HCT116 (cell line): ENCODE measurements at regions not wholly inside any gene's neighbourhood (a gene's known extent, or its start where the extent isn't known, plus 50 kb on each side); places are given as distances from the start of the nearest gene placed in this dataset.

Source experiments
- EGR1 ChIP-seq: IDR thresholded peaks from 2 replicates; pipeline ENCODE4 v1.6.1; 2012; ENCODE audit warnings: low read depth
- EZH2 ChIP-seq: fragments of 200-600 bp; sonication (generic); IDR thresholded peaks from 2 replicates; pipeline ENCODE4 v1.6.1; 2017; ENCODE audit warnings: antibody characterized with exemption, mixed run types
- JUND ChIP-seq: IDR thresholded peaks from 2 replicates; pipeline ENCODE4 v1.6.1; 2012
- POLR2A ChIP-seq: IDR thresholded peaks from 2 replicates; pipeline ENCODE4 v1.7.0; 2011; ENCODE audit warnings: borderline replicate concordance; ENCODE audit not compliant: insufficient read depth, insufficient read length; ENCODE audit errors: extremely low read depth
- POLR2AphosphoS5 ChIP-seq: IDR thresholded peaks from 2 replicates; pipeline ENCODE4 v1.6.1; 2011; ENCODE audit warnings: mild to moderate bottlenecking, low read depth, low read length, moderate library complexity
- SIN3A ChIP-seq: IDR thresholded peaks from 2 replicates; pipeline ENCODE4 v1.6.1; 2012; ENCODE audit warnings: low read depth
- SP1 ChIP-seq: IDR thresholded peaks from 2 replicates; pipeline ENCODE4 v1.6.1; 2012; ENCODE audit warnings: low read depth
- YY1 ChIP-seq: IDR thresholded peaks from 2 replicates; pipeline ENCODE4 v1.6.1; 2011; ENCODE audit warnings: low read length, low read depth, moderate library complexity, mild to moderate bottlenecking; ENCODE audit not compliant: insufficient replicate concordance; ENCODE audit errors: extremely low read depth
- TF ChIP-seq, protein P1 (sequence below), 3 experiments: fragments of 200-600 bp in 1 of 3; sonication (generic) in 1 of 3; IDR thresholded peaks in 2 of 3; conservative IDR thresholded peaks in 1 of 3; 2 replicates each; pipeline ENCODE4 v1.5.1; 2012 to 2017; ENCODE audit warnings: low read depth in 2 of 3, low read length in 2 of 3, antibody characterized with exemption in 1 of 3, borderline replicate concordance in 1 of 3, control low read depth in 1 of 3, mild to moderate bottlenecking in 1 of 3, mixed read lengths in 1 of 3, mixed run types in 1 of 3, moderate library complexity in 1 of 3; ENCODE audit not compliant: insufficient read depth in 1 of 3
- TF ChIP-seq, protein P2 (sequence below): IDR thresholded peaks from 2 replicates; pipeline ENCODE4 v1.6.1; 2012
- TF ChIP-seq, protein P3 (sequence below): IDR thresholded peaks from 2 replicates; pipeline ENCODE4 v1.6.1; 2012
- TF ChIP-seq, protein P4 (sequence below): IDR thresholded peaks from 2 replicates; pipeline ENCODE4 v1.6.1; 2012; ENCODE audit warnings: low read depth

DNA sequence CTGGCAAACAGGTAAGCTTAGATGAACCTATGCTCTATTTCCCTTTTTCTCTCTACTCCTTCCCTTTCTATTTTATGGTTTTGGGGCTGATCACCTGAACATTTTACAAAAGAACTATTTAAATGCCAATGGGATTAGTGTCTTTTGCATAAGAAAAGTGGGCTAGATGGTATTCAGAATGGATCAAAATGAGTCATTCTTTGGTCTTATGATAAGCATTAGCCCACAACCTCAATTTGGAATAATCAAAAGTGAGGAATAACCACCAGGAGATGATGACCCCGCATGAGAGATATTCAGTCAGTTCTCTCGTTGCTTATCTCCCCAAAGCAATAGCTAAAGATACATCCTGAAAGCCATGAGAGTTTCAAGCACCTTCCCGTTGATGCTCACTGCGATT lies 399.0 kb upstream of the CADM1 start:
- TF ChIP-seq, protein P1, sequence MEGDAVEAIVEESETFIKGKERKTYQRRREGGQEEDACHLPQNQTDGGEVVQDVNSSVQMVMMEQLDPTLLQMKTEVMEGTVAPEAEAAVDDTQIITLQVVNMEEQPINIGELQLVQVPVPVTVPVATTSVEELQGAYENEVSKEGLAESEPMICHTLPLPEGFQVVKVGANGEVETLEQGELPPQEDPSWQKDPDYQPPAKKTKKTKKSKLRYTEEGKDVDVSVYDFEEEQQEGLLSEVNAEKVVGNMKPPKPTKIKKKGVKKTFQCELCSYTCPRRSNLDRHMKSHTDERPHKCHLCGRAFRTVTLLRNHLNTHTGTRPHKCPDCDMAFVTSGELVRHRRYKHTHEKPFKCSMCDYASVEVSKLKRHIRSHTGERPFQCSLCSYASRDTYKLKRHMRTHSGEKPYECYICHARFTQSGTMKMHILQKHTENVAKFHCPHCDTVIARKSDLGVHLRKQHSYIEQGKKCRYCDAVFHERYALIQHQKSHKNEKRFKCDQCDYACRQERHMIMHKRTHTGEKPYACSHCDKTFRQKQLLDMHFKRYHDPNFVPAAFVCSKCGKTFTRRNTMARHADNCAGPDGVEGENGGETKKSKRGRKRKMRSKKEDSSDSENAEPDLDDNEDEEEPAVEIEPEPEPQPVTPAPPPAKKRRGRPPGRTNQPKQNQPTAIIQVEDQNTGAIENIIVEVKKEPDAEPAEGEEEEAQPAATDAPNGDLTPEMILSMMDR (IDR thresholded peaks at IDR 0.05 in 2 of 3, conservative IDR thresholded peaks at IDR 0.05 in 1 of 3; ENCODE audit: borderline replicate concordance in 1 of 3, insufficient read depth in 1 of 3, low read depth in 2 of 3, low read length in 2 of 3): no peak
- TF ChIP-seq YY1 (no peak), EGR1 (no peak), POLR2A (no peak), JUND (no peak), SIN3A (no peak), EZH2 (no peak), POLR2AphosphoS5 (no peak), SP1 (no peak)
- TF ChIP-seq, protein P2, sequence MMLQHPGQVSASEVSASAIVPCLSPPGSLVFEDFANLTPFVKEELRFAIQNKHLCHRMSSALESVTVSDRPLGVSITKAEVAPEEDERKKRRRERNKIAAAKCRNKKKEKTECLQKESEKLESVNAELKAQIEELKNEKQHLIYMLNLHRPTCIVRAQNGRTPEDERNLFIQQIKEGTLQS: no peak
- TF ChIP-seq, protein P3, sequence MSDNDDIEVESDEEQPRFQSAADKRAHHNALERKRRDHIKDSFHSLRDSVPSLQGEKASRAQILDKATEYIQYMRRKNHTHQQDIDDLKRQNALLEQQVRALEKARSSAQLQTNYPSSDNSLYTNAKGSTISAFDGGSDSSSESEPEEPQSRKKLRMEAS: no peak
- TF ChIP-seq, protein P4, sequence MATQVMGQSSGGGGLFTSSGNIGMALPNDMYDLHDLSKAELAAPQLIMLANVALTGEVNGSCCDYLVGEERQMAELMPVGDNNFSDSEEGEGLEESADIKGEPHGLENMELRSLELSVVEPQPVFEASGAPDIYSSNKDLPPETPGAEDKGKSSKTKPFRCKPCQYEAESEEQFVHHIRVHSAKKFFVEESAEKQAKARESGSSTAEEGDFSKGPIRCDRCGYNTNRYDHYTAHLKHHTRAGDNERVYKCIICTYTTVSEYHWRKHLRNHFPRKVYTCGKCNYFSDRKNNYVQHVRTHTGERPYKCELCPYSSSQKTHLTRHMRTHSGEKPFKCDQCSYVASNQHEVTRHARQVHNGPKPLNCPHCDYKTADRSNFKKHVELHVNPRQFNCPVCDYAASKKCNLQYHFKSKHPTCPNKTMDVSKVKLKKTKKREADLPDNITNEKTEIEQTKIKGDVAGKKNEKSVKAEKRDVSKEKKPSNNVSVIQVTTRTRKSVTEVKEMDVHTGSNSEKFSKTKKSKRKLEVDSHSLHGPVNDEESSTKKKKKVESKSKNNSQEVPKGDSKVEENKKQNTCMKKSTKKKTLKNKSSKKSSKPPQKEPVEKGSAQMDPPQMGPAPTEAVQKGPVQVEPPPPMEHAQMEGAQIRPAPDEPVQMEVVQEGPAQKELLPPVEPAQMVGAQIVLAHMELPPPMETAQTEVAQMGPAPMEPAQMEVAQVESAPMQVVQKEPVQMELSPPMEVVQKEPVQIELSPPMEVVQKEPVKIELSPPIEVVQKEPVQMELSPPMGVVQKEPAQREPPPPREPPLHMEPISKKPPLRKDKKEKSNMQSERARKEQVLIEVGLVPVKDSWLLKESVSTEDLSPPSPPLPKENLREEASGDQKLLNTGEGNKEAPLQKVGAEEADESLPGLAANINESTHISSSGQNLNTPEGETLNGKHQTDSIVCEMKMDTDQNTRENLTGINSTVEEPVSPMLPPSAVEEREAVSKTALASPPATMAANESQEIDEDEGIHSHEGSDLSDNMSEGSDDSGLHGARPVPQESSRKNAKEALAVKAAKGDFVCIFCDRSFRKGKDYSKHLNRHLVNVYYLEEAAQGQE: no peak
